ENCODE measurements at regions not wholly inside any gene's neighbourhood (a gene's known extent, or its start where the extent isn't known, plus 50 kb on each side); places are given as distances from the start of the nearest gene placed in this dataset.

- DNase-seq (ENCODE audit: low spot score in 2 of 2) (no peak), ATAC-seq (no peak)
- no peak overlapping the region for H3K27ac Mint-ChIP-seq
- H3K36me3 Mint-ChIP-seq = no peaks in the 10 kb centered on the region
- no peaks in the 10 kb centered on the region for H3K4me1 Mint-ChIP-seq
- no peaks in the 10 kb centered on the region for H3K9me3 Mint-ChIP-seq
- H3K4me3 Mint-ChIP-seq = no peak overlapping the region
Measured at GRCh38 chr4:8778760-8779159, 92.9 kb downstream of the HMX1 start.

GRCh38 chr4:8778291-8778690 is 93.3 kb downstream of the HMX1 start:
- Mint-ChIP-seq H3K9me3 (no peaks in the 10 kb centered on the region), H3K36me3 (no peaks in the 10 kb centered on the region), H3K4me1 (no peaks in the 10 kb centered on the region), H3K27ac (no peak overlapping the region), H3K4me3 (no peak overlapping the region)
- DNase-seq (ENCODE audit: low spot score in 2 of 2) (no peak), ATAC-seq (no peak)

DNA sequence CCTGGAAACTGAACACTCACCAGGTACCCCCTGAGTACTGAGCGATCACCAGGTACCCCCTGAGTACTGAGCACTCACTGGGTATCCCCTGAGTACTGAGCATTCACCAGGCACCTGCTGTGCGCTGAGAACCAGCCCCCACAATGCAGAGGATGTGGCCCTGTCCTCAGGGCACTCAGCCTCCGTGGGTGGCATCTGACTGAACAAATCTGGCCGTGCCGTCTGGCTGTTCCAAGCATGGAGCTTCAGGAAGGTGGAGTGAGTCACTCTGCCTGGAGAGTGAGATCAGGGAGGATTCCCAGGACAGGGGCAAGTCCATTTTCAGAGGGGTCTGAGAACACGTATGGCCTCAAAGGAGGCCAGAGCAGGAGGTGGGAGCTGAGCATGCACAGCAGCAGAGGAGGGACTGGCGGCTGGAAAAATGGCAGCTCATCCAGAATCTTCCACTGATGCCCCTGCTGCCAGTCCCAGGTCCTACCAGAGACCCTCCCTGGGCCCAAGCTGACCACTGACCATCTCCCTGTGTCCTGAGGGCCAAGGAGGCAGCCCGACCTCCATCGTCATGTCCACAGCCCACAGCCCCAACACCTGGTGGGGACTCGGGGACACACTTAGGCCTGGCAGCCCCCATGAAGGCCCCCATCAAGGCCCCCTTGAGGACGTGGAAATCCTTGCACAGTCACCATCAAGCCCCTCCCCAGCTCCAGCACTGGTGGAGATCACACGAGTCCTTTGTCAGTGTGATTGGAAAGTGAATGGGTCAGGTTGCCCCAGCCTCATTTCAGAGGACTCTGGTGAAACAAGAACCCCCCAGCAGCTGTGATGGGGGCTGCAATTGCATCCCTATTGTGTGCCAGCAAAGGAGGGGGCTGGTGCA is 94.1 kb downstream of the HMX1 start:
- H3K4me3 Mint-ChIP-seq = no peak overlapping the region
- H3K4me1 Mint-ChIP-seq = no peaks in the 10 kb centered on the region
- H3K27ac Mint-ChIP-seq = no peak overlapping the region
- DNase-seq (ENCODE audit: low spot score in 2 of 2) (no peak), ATAC-seq (no peak)
- no peaks in the 10 kb centered on the region for H3K36me3 Mint-ChIP-seq
- H3K9me3 Mint-ChIP-seq = no peaks in the 10 kb centered on the region

DNA sequence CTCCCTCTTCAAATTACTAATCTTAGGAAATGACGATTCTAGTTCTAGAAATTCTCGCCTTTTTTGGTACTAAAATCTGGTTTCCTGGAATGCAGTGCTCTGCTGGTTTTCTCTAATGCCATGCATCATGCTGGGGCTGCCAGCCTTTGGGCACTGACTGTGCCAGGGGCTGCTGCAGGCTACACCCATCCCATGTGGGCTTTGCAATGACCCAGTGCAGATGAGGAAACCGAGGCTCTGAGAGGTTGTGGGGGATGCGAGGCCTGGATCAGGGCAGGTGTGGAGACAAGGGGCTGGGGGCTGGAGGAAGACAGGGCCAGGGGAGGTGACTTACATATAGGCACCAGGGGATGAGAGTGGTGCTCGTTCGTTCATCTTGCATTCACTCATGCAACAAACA is 95.3 kb downstream of the HMX1 start:
- no peak for ATAC-seq
- no peak overlapping the region for H3K27ac Mint-ChIP-seq
- no peaks in the 10 kb centered on the region for H3K36me3 Mint-ChIP-seq
- no peaks in the 10 kb centered on the region for H3K4me1 Mint-ChIP-seq
- no peak overlapping the region for H3K4me3 Mint-ChIP-seq
- no peaks in the 10 kb centered on the region for H3K9me3 Mint-ChIP-seq
- DNase-seq (ENCODE audit: low spot score in 2 of 2) = no peak

DNA sequence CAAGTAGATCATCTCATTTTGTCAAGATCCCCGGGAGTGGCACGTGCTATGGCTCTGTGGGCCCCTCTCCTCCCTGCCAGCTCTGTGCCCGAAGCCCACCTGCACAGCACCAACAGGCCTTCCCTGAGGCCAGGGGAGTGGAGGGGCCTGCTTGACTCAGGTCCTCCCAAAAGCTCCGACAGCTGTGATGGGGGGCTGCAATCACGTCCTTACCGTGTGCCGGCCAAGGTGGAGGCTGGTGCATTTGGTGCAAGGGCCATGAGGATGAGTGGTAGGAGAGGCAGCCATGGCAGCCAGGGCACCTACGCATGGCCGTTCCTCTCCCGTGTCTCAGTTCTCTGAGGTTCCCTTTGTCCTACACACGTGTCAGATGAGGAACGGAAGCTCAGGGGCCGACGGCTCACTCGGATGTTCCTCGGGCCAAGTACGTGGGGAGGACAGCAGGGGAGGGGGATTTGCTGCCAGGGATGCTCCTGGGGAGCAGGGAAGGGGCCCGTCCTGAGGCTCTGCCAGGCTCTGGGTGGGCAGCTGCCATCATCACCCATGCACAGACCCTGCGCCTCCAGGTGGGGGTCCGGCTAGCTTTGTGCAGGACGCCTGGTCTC is 95.8 kb downstream of the HMX1 start:
- no peak overlapping the region for H3K27ac Mint-ChIP-seq
- no peak for DNase-seq (ENCODE audit: low spot score in 2 of 2)
- H3K9me3 Mint-ChIP-seq = no peaks in the 10 kb centered on the region
- no peak for ATAC-seq
- no peaks in the 10 kb centered on the region for H3K4me1 Mint-ChIP-seq
- H3K36me3 Mint-ChIP-seq = no peaks in the 10 kb centered on the region
- no peak overlapping the region for H3K4me3 Mint-ChIP-seq

DNA sequence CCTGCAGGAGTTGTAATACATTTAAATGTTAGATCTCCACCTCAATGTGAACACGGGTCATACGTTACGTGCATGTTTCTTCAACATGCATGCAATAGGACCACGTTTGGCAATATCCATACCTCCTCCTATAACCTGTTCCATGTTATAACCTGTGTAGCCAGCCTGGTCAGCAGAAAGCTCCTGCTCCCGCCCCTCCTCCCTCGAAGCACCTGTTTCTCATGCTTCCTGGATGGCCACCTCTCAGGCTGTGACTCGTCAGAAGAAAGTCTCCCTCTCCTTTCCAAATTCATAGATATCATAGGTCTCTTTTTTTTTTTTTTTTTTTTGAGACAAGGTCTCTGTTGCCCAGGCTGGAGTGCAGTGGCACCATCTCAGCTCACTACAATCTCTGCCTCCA is 96.5 kb downstream of the HMX1 start:
- ATAC-seq (no peak), DNase-seq (ENCODE audit: low spot score in 2 of 2) (no peak)
- Mint-ChIP-seq H3K4me3 (no peak overlapping the region), H3K36me3 (no peaks in the 10 kb centered on the region), H3K9me3 (no peaks in the 10 kb centered on the region), H3K27ac (no peak overlapping the region), H3K4me1 (no peaks in the 10 kb centered on the region)

- no peak overlapping the region for H3K4me3 Mint-ChIP-seq
- ATAC-seq (no peak), DNase-seq (ENCODE audit: low spot score in 2 of 2) (no peak)
- no peaks in the 10 kb centered on the region for H3K9me3 Mint-ChIP-seq
- no peaks in the 10 kb centered on the region for H3K36me3 Mint-ChIP-seq
- H3K4me1 Mint-ChIP-seq = no peaks in the 10 kb centered on the region
- no peak overlapping the region for H3K27ac Mint-ChIP-seq
Measured at GRCh38 chr4:8774071-8774470, 97.6 kb downstream of the HMX1 start.

GRCh38 chr4:8773124-8773931 is 98.3 kb downstream of the HMX1 start:
- no peaks in the 10 kb centered on the region for H3K36me3 Mint-ChIP-seq
- no peak for ATAC-seq
- H3K4me3 Mint-ChIP-seq = no peak overlapping the region
- no peaks in the 10 kb centered on the region for H3K4me1 Mint-ChIP-seq
- peaks cover 3% of the 10 kb centered on the region for H3K9me3 Mint-ChIP-seq
- DNase-seq (ENCODE audit: low spot score in 2 of 2) = no peak
- H3K27ac Mint-ChIP-seq = no peak overlapping the region

DNA sequence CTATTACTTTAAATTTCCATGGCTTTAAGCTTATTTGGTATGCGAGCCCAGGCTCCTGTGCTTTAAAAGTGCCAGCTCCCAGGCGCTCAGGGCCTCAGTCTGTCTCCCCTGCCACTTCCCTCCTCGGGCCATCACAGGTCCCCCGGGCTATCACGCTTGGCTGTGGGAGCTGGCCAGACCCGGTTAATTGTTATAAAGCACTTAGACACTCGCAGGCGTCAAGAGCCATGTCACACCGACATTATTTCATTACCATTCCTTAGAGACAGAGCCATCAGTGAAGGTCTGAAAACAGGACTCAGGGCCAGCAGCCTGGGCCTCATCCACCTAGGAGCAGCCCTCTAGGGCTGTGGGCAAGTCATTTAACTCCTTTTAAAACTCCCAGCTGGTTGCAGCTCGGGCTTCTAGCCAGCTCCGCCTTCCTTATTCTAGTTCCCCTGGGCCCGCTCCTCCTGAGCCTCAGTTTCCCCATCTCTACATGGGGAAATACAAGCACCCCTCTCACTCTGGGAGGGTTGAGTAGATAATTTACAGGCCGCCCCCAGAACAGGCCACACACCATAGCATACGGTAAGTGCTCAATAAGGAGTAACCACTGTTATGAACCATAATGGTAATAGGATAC is 99.0 kb downstream of the HMX1 start:
- Mint-ChIP-seq H3K4me1 (no peaks in the 10 kb centered on the region), H3K9me3 (peaks cover 3% of the 10 kb centered on the region), H3K36me3 (no peaks in the 10 kb centered on the region), H3K27ac (no peak overlapping the region), H3K4me3 (no peak overlapping the region)
- no peak for DNase-seq (ENCODE audit: low spot score in 2 of 2)
- ATAC-seq = no peak

- H3K4me3 Mint-ChIP-seq = no peak overlapping the region
- H3K27ac Mint-ChIP-seq = no peak overlapping the region
- H3K9me3 Mint-ChIP-seq = peaks cover 3% of the 10 kb centered on the region
- H3K4me1 Mint-ChIP-seq = no peaks in the 10 kb centered on the region
- ATAC-seq (no peak), DNase-seq (ENCODE audit: low spot score in 2 of 2) (no peak)
- no peaks in the 10 kb centered on the region for H3K36me3 Mint-ChIP-seq
Measured at GRCh38 chr4:8771666-8772065, 100.0 kb downstream of the HMX1 start.

DNA sequence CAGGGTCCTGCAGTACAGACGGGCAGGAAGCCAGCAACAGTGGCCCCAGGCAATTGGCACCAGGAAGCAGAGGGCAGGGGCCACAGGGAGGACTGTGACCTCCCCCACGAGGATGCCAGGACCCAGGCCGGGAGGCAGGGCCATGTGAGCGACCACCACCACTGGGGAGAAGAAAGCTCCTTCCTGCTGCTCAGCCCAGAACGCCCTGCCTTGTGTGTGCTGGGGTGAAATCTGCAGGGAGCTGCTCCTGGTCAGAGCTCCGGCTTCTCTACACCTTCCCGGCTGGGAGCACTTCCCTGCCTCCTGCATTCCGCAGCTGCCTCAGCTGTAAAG is 100.4 kb downstream of the HMX1 start:
- Mint-ChIP-seq H3K27ac (no peak overlapping the region), H3K9me3 (peaks cover 3% of the 10 kb centered on the region), H3K4me1 (no peaks in the 10 kb centered on the region), H3K4me3 (no peak overlapping the region), H3K36me3 (no peaks in the 10 kb centered on the region)
- ATAC-seq (no peak), DNase-seq (ENCODE audit: low spot score in 2 of 2) (no peak)

GRCh38 chr4:8770518-8771257 is 101.0 kb downstream of the HMX1 start:
- Mint-ChIP-seq H3K4me1 (no peaks in the 10 kb centered on the region), H3K9me3 (peaks cover 3% of the 10 kb centered on the region), H3K36me3 (no peaks in the 10 kb centered on the region), H3K27ac (no peak overlapping the region), H3K4me3 (no peak overlapping the region)
- no peak for DNase-seq (ENCODE audit: low spot score in 2 of 2)
- ATAC-seq = no peak

- Mint-ChIP-seq H3K9me3 (peaks cover 3% of the 10 kb centered on the region), H3K27ac (no peak overlapping the region), H3K4me3 (no peak overlapping the region), H3K4me1 (no peaks in the 10 kb centered on the region), H3K36me3 (no peaks in the 10 kb centered on the region)
- DNase-seq (ENCODE audit: low spot score in 2 of 2) (no peak), ATAC-seq (no peak)
Measured at GRCh38 chr4:8769645-8770517, 101.8 kb downstream of the HMX1 start.

GRCh38 chr4:8768357-8768999 is 103.2 kb downstream of the HMX1 start:
- no peaks in the 10 kb centered on the region for H3K4me1 Mint-ChIP-seq

More at GRCh38 chr4:8768357-8768999, 103.2 kb downstream of the HMX1 start:
- ATAC-seq = no peak
- no peak for DNase-seq (ENCODE audit: low spot score in 2 of 2)
- Mint-ChIP-seq H3K36me3 (no peaks in the 10 kb centered on the region), H3K27ac (no peak overlapping the region), H3K9me3 (peaks cover 3% of the 10 kb centered on the region), H3K4me3 (no peak overlapping the region)
